K562 (cell line): ENCODE measurements at regions not wholly inside any gene's neighbourhood (a gene's known extent, or its start where the extent isn't known, plus 50 kb on each side); places are given as distances from the start of the nearest gene placed in this dataset.

ENCODE experiments used
- ATAC-seq: fragments of 200-7000 bp; cut with Tn5 transposase; 3 replicates; pipeline ENCODE4 v1.9.1; 2020; ENCODE audit warnings: moderate library complexity
- BruUV-seq: library from RNA; stranded (reverse); fragments of 400-500 nt; replicated peaks from 2 replicates; lab custom pipeline; 2021; lab: Mats Ljungman, UMichigan
- CTCF ChIA-PET: fragments of 300-600 bp; formaldehyde crosslinking; extraction: SDS; loops from one replicate; lab custom pipeline; 2021; ENCODE audit warnings: low intra/inter-chr PET ratio; lab: Yijun Ruan, JAX
- POLR2A ChIA-PET: fragments of 300-600, 350-650 bp; sonication (Branson Sonifier 250); formaldehyde crosslinking; extraction: SDS; loops from one replicate; lab custom pipeline; 2021; ENCODE audit warnings: antibody characterized with exemption, inconsistent platforms; lab: Yijun Ruan, JAX
- DNase-seq, 4 experiments: peaks; one replicate each; pipeline versions ENCODE4 v3.0.0 to v3.0.0-alpha.2; 2011 to 2018; ENCODE audit warnings: low spot score in 3 of 4, mixed read lengths in 3 of 4; ENCODE audit errors: extremely low read depth in 1 of 4
- FAIRE-seq: peaks from 2 replicates; lab custom pipeline; 2011; peaks lifted over from hg19 to GRCh38; lab: Jason Lieb, UNC
- H2AFZ ChIP-seq: 2 replicates; pipeline ENCODE4 v1.6.0; 2011; ENCODE audit warnings: low read depth, low read length, control low read depth, inconsistent platforms
- H3K27ac ChIP-seq: fragments of 200-600 bp; 3 replicates; pipeline ENCODE4 v1.8.0; 2011; ENCODE audit warnings: low read depth, mild to moderate bottlenecking, control low read depth, inconsistent platforms, low read length, moderate library complexity, mixed read lengths; ENCODE audit errors: extremely low read depth
- H3K27me3 ChIP-seq, 2 experiments: fragments of 300-600 bp in 1 of 2; 2 replicates in 1 of 2; 3 replicates in 1 of 2; pipeline versions ENCODE4 v1.6.0 to v1.8.0; 2011; ENCODE audit warnings: inconsistent platforms in 2 of 2, low read length in 2 of 2, mild to moderate bottlenecking in 1 of 2, mixed read lengths in 1 of 2, moderate library complexity in 1 of 2; ENCODE audit not compliant: control insufficient read depth in 2 of 2, insufficient read depth in 2 of 2
- H3K36me3 ChIP-seq: fragments of 300-600 bp; 3 replicates; pipeline ENCODE4 v1.8.0; 2011; ENCODE audit warnings: mild to moderate bottlenecking, low read length, inconsistent platforms; ENCODE audit not compliant: control insufficient read depth, insufficient read depth
- H3K4me1 ChIP-seq, 2 experiments: fragments of 200-600 bp in 1 of 2; replicated peaks in 1 of 2; 2 replicates in 1 of 2; 3 replicates in 1 of 2; pipeline versions ENCODE4 v1.5.1 to v1.8.0; 2011; ENCODE audit warnings: inconsistent platforms in 2 of 2, low read length in 2 of 2, mild to moderate bottlenecking in 1 of 2, mixed read lengths in 1 of 2, moderate library complexity in 1 of 2; ENCODE audit not compliant: control insufficient read depth in 2 of 2, insufficient read depth in 2 of 2
- H3K4me2 ChIP-seq: 2 replicates; pipeline ENCODE4 v1.6.1; 2011; ENCODE audit warnings: low read length, control low read depth, inconsistent platforms, mixed read lengths; ENCODE audit not compliant: insufficient read depth
- H3K4me3 ChIP-seq: fragments of 200-600 bp; sonication (generic), shearing (Covaris generic); 2 replicates; pipeline ENCODE4 v1.5.1; 2016; ENCODE audit warnings: control low read depth, inconsistent platforms
- H3K79me2 ChIP-seq: fragments of 200-600 bp; 3 replicates; pipeline ENCODE4 v1.8.0; 2011; ENCODE audit warnings: low read length, inconsistent platforms; ENCODE audit not compliant: control insufficient read depth, insufficient read depth
- H3K9ac ChIP-seq, 2 experiments: 2 replicates each; pipeline versions ENCODE4 v1.6.0 to v1.6.1; 2011; ENCODE audit warnings: low read depth in 2 of 2, low read length in 2 of 2, control low read depth in 1 of 2, inconsistent platforms in 1 of 2, mild to moderate bottlenecking in 1 of 2, mixed read lengths in 1 of 2; ENCODE audit not compliant: insufficient read depth in 1 of 2
- H3K9me1 ChIP-seq: one replicate; pipeline ENCODE4 v1.6.0; 2011; ENCODE audit warnings: inconsistent platforms, mild to moderate bottlenecking, low read length, moderate library complexity; ENCODE audit not compliant: control insufficient read depth, insufficient read depth
- H3K9me3 ChIP-seq: replicated peaks from 2 replicates; pipeline ENCODE4 v1.5.1; 2011; ENCODE audit warnings: low read depth, low read length, inconsistent platforms; ENCODE audit not compliant: control insufficient read depth, insufficient read depth
- H4K20me1 ChIP-seq: replicated peaks from 2 replicates; pipeline ENCODE4 v1.6.1; 2011; ENCODE audit warnings: low read length, inconsistent platforms, mixed read lengths; ENCODE audit not compliant: control insufficient read depth, insufficient read depth
- CCNT2 ChIP-seq: IDR thresholded peaks from 2 replicates; pipeline ENCODE4 v1.6.1; 2011; ENCODE audit warnings: borderline replicate concordance, low read depth, mild to moderate bottlenecking, moderate library complexity, mixed read lengths, low read length; ENCODE audit not compliant: insufficient read length; ENCODE audit errors: extremely low read depth
- ETV6 ChIP-seq, 3 experiments: fragments of 150-350 bp in 1 of 3; sonication (generic) in 1 of 3; formaldehyde crosslinking in 1 of 3; IDR thresholded peaks; 2 replicates each; pipeline versions ENCODE4 v1.6.1 to v1.8.0; 2014 to 2022; ENCODE audit warnings: borderline replicate concordance in 2 of 3, low read depth in 2 of 3, antibody characterized with exemption in 1 of 3, low read length in 1 of 3, mild to moderate bottlenecking in 1 of 3, missing genetic modification reagents in 1 of 3
- POLR3A ChIP-seq: IDR thresholded peaks from 2 replicates; pipeline ENCODE4 v1.6.1; 2011; ENCODE audit warnings: borderline replicate concordance, mild to moderate bottlenecking, moderate library complexity; ENCODE audit not compliant: insufficient read length, insufficient read depth; ENCODE audit errors: extremely low read depth
- RAD21 ChIP-seq, 2 experiments: fragments of 250-450 bp in 1 of 2; fragments of 450-650 bp in 1 of 2; sonication (Bioruptor Pico) in 1 of 2; formaldehyde crosslinking in 1 of 2; IDR thresholded peaks in 1 of 2; conservative IDR thresholded peaks in 1 of 2; 2 replicates each; pipeline versions ENCODE4 v1.4.0 to v1.8.0; 2020 to 2022; ENCODE audit warnings: mild to moderate bottlenecking in 2 of 2, moderate library complexity in 1 of 2
- TAF1 ChIP-seq: IDR thresholded peaks from 2 replicates; pipeline ENCODE4 v1.6.1; 2011; ENCODE audit warnings: mild to moderate bottlenecking, low read length, moderate library complexity; ENCODE audit not compliant: insufficient read depth, control insufficient read depth, severe bottlenecking; ENCODE audit errors: extremely low read depth
- WGBS: fragments of 100-300 bp; shearing (Covaris generic); methylation state at CpG from one replicate; pipeline ENCODE4 v1.1.6; 2016; ENCODE audit warnings: low coverage, mixed read lengths; ENCODE audit not compliant: insufficient coverage; ENCODE audit errors: missing lambda C conversion rate; 5-methylcytosine and 5-hydroxymethylcytosine counted together
- in situ Hi-C: fragments of 300-500 bp; cut with MboI; formaldehyde crosslinking; loops from 4 replicates; pipeline ENCODE4 v1.15.0; 2018; ENCODE audit warnings: inconsistent platforms, mixed read lengths
- intact Hi-C: fragments of 100-400 bp; cut with micrococcal nuclease; formaldehyde crosslinking; loops from 2 replicates; pipeline ENCODE4 v1.14.2; 2022
- TF ChIP-seq, protein P1 (sequence below): sonication (generic); formaldehyde crosslinking; IDR thresholded peaks from 2 replicates; pipeline ENCODE4 v1.8.0; 2023; ENCODE audit warnings: missing genetic modification reagents, mild to moderate bottlenecking, borderline replicate concordance
- TF ChIP-seq, protein P2 (sequence below): sonication (generic); formaldehyde crosslinking; IDR thresholded peaks from 2 replicates; pipeline ENCODE4 v1.8.1; 2023; ENCODE audit warnings: mild to moderate bottlenecking, missing genetic modification reagents, moderate library complexity
- TF ChIP-seq, protein P3 (sequence below): IDR thresholded peaks from 2 replicates; pipeline ENCODE4 v1.6.1; 2011; ENCODE audit warnings: borderline replicate concordance, low read depth, mild to moderate bottlenecking, moderate library complexity, low read length; ENCODE audit not compliant: insufficient read depth, poor library complexity, severe bottlenecking

DNA sequence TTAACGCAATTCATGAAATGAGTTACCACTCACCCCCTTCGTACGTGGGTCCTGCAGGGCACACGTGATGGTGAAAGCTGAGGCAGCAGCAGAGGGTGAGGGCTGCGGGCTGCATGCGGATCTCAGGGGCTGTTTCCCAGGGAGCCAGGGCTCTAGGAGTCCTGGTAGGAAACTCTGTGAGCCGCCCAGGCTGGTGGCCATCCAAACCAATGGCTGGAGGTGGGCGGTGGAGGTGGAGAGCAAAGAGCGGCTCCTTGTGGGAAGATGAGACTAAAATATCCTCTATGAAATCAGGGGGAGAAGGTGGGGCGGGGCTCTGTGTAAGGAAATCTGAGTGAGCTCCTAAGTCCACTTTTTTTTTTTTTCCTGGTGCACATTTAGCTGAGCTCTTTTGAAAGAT is 120.1 kb upstream of the SLC1A4 start:
- Histone ChIP-seq H3K4me2 (no peak overlapping the region; the same call in 1 of the 2 replicates), H3K27me3 (no peaks in the 10 kb centered on the region), H2AFZ (peak overlapping the region; percentile 28), H3K27ac (no peak overlapping the region), H4K20me1 (no peaks in the 10 kb centered on the region), H3K4me1 (peaks cover 18 to 22% of the 10 kb centered on the region in 2 experiments), H3K9me1 (no peaks in the 10 kb centered on the region), H3K9me3 (no peaks in the 10 kb centered on the region), H3K9ac (0 out of 4 replicates have a peak overlapping the region, but pooled peaks of 1 of the 2 experiments have one; percentile 1), H3K36me3 (no peaks in the 10 kb centered on the region), H3K4me3 (no peak overlapping the region), H3K79me2 (no peaks in the 10 kb centered on the region)
- in situ Hi-C loops (no loop called here), intact Hi-C loops (loop anchor here (5.0 kb wide), 1 partner anchor 537 kb away; no protein-coding TSS in a partner anchor)
- 19% methylated on average over 10 of the region's 10 CpGs for WGBS
- CTCF ChIA-PET: interaction anchor here (0.5 kb wide), 1 partner anchor 34 kb away, joined by 3 read pairs; no protein-coding TSS in a partner anchor
- FAIRE-seq (no peak), DNase-seq (peak in 1 of 4 experiments; percentile 30), ATAC-seq (peak; percentile 39)
- BruUV-seq: no TSS peak
- POLR2A ChIA-PET: interaction anchor here (0.9 to 1.6 kb wide), 2 partner anchors 10 to 214 kb away, joined by 3 to 5 read pairs; no protein-coding TSS in a partner anchor
- TF ChIP-seq POLR3A (no peak), TAF1 (no peak), ETV6 (IDR thresholded peaks at IDR 0.05; ENCODE audit: borderline replicate concordance in 1 of 2, low read depth in 2 of 2, low read length in 1 of 2) (no peak), ETV6 (CRISPR knock-in tag; IDR thresholded peaks at IDR 0.05; ENCODE audit: borderline replicate concordance) (no peak), CCNT2 (no peak), RAD21 (CRISPR knock-in tag; conservative IDR thresholded peaks at IDR 0.05 in 1 of 2, IDR thresholded peaks at IDR 0.05 in 1 of 2) (peak in 1 of 2 experiments; percentile 32; a peak in 1 of 4 replicates)
- TF ChIP-seq, protein P1, sequence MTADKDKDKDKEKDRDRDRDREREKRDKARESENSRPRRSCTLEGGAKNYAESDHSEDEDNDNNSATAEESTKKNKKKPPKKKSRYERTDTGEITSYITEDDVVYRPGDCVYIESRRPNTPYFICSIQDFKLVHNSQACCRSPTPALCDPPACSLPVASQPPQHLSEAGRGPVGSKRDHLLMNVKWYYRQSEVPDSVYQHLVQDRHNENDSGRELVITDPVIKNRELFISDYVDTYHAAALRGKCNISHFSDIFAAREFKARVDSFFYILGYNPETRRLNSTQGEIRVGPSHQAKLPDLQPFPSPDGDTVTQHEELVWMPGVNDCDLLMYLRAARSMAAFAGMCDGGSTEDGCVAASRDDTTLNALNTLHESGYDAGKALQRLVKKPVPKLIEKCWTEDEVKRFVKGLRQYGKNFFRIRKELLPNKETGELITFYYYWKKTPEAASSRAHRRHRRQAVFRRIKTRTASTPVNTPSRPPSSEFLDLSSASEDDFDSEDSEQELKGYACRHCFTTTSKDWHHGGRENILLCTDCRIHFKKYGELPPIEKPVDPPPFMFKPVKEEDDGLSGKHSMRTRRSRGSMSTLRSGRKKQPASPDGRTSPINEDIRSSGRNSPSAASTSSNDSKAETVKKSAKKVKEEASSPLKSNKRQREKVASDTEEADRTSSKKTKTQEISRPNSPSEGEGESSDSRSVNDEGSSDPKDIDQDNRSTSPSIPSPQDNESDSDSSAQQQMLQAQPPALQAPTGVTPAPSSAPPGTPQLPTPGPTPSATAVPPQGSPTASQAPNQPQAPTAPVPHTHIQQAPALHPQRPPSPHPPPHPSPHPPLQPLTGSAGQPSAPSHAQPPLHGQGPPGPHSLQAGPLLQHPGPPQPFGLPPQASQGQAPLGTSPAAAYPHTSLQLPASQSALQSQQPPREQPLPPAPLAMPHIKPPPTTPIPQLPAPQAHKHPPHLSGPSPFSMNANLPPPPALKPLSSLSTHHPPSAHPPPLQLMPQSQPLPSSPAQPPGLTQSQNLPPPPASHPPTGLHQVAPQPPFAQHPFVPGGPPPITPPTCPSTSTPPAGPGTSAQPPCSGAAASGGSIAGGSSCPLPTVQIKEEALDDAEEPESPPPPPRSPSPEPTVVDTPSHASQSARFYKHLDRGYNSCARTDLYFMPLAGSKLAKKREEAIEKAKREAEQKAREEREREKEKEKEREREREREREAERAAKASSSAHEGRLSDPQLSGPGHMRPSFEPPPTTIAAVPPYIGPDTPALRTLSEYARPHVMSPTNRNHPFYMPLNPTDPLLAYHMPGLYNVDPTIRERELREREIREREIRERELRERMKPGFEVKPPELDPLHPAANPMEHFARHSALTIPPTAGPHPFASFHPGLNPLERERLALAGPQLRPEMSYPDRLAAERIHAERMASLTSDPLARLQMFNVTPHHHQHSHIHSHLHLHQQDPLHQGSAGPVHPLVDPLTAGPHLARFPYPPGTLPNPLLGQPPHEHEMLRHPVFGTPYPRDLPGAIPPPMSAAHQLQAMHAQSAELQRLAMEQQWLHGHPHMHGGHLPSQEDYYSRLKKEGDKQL (CRISPR knock-in tag): no peak
- TF ChIP-seq, protein P2, sequence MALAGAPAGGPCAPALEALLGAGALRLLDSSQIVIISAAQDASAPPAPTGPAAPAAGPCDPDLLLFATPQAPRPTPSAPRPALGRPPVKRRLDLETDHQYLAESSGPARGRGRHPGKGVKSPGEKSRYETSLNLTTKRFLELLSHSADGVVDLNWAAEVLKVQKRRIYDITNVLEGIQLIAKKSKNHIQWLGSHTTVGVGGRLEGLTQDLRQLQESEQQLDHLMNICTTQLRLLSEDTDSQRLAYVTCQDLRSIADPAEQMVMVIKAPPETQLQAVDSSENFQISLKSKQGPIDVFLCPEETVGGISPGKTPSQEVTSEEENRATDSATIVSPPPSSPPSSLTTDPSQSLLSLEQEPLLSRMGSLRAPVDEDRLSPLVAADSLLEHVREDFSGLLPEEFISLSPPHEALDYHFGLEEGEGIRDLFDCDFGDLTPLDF (CRISPR knock-in tag): no peak
- TF ChIP-seq, protein P3, sequence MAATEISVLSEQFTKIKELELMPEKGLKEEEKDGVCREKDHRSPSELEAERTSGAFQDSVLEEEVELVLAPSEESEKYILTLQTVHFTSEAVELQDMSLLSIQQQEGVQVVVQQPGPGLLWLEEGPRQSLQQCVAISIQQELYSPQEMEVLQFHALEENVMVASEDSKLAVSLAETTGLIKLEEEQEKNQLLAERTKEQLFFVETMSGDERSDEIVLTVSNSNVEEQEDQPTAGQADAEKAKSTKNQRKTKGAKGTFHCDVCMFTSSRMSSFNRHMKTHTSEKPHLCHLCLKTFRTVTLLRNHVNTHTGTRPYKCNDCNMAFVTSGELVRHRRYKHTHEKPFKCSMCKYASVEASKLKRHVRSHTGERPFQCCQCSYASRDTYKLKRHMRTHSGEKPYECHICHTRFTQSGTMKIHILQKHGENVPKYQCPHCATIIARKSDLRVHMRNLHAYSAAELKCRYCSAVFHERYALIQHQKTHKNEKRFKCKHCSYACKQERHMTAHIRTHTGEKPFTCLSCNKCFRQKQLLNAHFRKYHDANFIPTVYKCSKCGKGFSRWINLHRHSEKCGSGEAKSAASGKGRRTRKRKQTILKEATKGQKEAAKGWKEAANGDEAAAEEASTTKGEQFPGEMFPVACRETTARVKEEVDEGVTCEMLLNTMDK: peak; percentile 13
